ENCODE measurements at regions not wholly inside any gene's neighbourhood (a gene's known extent, or its start where the extent isn't known, plus 50 kb on each side); places are given as distances from the start of the nearest gene placed in this dataset.

DNA sequence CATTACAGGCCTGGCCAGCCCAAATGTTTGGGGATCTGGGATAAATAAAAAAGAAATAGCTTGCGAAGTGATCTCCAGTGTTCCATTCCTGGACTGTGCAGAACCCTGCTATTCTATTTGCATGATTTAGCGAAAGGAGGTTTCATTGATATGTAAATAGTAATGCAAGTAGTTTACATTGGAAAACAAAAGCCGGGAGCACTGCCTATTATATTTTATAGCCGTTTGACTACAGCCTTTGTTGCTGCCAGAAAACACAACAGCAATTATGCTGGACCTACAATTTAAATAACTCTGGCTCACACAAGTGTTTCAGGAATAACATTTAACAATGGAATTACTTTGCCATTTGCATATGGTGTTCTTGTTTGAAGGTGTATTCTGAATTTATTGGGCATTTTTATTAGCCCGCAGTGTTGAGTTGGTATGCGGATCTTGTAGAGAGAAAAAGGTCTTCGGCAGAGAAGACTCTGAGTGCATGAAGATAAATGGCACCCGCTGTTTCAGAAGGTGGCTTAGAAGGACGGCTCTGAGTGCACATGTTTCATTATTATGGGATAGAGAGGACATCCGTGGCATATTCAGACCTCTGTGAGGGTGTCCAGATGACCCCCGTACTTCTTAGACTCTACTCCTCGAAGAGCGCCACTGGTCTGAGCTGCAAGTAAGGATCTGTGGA, 315.0 kb downstream of the BRD1 start:
- H3K27ac ChIP-seq (ENCODE audit: extremely low read length, insufficient read depth, low read length): no peak overlapping the region
- H3K4me3 ChIP-seq (replicated peaks in 1 of 3; ENCODE audit: insufficient read depth in 1 of 3, low read depth in 2 of 3, low read length in 3 of 3): no peak overlapping the region
- DNase-seq (ENCODE audit: low spot score): no peak
- 46% methylated on average over 13 of the region's 13 CpGs for WGBS (ENCODE audit: low lambda C conversion rate)
- intact Hi-C loops (cut with micrococcal nuclease; ENCODE audit: unreplicated experiment): no loop called here
- no peak overlapping the region for H2AFZ ChIP-seq (ENCODE audit: low read length)
- CTCF ChIA-PET (ENCODE audit: low intra/inter-chr PET ratio, low total read pairs): no interaction called here
- peaks cover 8% of the 10 kb centered on the region for H3K9me3 ChIP-seq (ENCODE audit: low read length)
- H3K9ac ChIP-seq (ENCODE audit: insufficient read depth, low read depth, low read length): no peak overlapping the region
- no peaks in the 10 kb centered on the region for H3K4me1 ChIP-seq (ENCODE audit: insufficient read depth, low read length)
- peaks cover 0 to 16% of the 10 kb centered on the region in 2 experiments; a peak in 3 of 5 replicates for H3K27me3 ChIP-seq (ENCODE audit: control insufficient read depth in 1 of 2, insufficient read depth in 2 of 2, low read length in 2 of 2)
- no peaks in the 10 kb centered on the region for H4K20me1 ChIP-seq (ENCODE audit: insufficient read depth, low read length)
- ATAC-seq: no peak
- TF ChIP-seq, protein P1, sequence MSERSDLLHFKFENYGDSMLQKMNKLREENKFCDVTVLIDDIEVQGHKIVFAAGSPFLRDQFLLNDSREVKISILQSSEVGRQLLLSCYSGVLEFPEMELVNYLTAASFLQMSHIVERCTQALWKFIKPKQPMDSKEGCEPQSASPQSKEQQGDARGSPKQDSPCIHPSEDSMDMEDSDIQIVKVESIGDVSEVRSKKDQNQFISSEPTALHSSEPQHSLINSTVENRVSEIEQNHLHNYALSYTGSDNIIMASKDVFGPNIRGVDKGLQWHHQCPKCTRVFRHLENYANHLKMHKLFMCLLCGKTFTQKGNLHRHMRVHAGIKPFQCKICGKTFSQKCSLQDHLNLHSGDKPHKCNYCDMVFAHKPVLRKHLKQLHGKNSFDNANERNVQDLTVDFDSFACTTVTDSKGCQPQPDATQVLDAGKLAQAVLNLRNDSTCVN (CRISPR knock-in tag; IDR thresholded peaks at IDR 0.05; ENCODE audit: borderline replicate concordance): no peak
- TF ChIP-seq FOXC1 (CRISPR knock-in tag; IDR thresholded peaks at IDR 0.05; ENCODE audit: borderline replicate concordance) (no peak), KDM4B (CRISPR knock-in tag; IDR thresholded peaks at IDR 0.05) (no peak), ZNF772 (CRISPR knock-in tag; IDR thresholded peaks at IDR 0.05) (no peak), NPAS2 (CRISPR knock-in tag; IDR thresholded peaks at IDR 0.05; ENCODE audit: borderline replicate concordance) (no peak), ZNF674 (CRISPR knock-in tag; IDR thresholded peaks at IDR 0.05; ENCODE audit: low read depth) (no peak), HMG20B (CRISPR knock-in tag; conservative IDR thresholded peaks at IDR 0.05) (no peak), KLF16 (CRISPR knock-in tag; IDR thresholded peaks at IDR 0.05) (no peak), SIX1 (CRISPR knock-in tag; IDR thresholded peaks at IDR 0.05; ENCODE audit: borderline replicate concordance) (no peak), HNRNPUL1 (IDR thresholded peaks at IDR 0.05; ENCODE audit: low read depth, low read length) (no peak), TBX3 (IDR thresholded peaks at IDR 0.05; ENCODE audit: borderline replicate concordance) (no peak), SMYD3 (CRISPR knock-in tag; IDR thresholded peaks at IDR 0.05) (no peak), POGZ (CRISPR knock-in tag; IDR thresholded peaks at IDR 0.05) (no peak)
- TF ChIP-seq, protein P2, sequence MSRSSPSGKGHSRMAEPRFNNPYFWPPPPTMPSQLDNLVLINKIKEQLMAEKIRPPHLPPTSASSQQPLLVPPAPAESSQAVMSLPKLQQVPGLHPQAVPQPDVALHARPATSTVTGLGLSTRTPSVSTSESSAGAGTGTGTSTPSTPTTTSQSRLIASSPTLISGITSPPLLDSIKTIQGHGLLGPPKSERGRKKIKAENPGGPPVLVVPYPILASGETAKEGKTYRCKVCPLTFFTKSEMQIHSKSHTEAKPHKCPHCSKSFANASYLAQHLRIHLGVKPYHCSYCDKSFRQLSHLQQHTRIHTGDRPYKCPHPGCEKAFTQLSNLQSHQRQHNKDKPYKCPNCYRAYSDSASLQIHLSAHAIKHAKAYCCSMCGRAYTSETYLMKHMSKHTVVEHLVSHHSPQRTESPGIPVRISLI (CRISPR knock-in tag; IDR thresholded peaks at IDR 0.05; ENCODE audit: borderline replicate concordance): no peak
- TF ChIP-seq, protein P3, sequence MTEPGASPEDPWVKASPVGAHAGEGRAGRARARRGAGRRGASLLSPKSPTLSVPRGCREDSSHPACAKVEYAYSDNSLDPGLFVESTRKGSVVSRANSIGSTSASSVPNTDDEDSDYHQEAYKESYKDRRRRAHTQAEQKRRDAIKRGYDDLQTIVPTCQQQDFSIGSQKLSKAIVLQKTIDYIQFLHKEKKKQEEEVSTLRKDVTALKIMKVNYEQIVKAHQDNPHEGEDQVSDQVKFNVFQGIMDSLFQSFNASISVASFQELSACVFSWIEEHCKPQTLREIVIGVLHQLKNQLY (CRISPR knock-in tag; IDR thresholded peaks at IDR 0.05): no peak
- TF ChIP-seq, protein P4, sequence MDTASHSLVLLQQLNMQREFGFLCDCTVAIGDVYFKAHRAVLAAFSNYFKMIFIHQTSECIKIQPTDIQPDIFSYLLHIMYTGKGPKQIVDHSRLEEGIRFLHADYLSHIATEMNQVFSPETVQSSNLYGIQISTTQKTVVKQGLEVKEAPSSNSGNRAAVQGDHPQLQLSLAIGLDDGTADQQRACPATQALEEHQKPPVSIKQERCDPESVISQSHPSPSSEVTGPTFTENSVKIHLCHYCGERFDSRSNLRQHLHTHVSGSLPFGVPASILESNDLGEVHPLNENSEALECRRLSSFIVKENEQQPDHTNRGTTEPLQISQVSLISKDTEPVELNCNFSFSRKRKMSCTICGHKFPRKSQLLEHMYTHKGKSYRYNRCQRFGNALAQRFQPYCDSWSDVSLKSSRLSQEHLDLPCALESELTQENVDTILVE (CRISPR knock-in tag; IDR thresholded peaks at IDR 0.05): no peak
- TF ChIP-seq, protein P5, sequence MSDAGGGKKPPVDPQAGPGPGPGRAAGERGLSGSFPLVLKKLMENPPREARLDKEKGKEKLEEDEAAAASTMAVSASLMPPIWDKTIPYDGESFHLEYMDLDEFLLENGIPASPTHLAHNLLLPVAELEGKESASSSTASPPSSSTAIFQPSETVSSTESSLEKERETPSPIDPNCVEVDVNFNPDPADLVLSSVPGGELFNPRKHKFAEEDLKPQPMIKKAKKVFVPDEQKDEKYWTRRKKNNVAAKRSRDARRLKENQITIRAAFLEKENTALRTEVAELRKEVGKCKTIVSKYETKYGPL (CRISPR knock-in tag; IDR thresholded peaks at IDR 0.05): no peak
- TF ChIP-seq, protein P6, sequence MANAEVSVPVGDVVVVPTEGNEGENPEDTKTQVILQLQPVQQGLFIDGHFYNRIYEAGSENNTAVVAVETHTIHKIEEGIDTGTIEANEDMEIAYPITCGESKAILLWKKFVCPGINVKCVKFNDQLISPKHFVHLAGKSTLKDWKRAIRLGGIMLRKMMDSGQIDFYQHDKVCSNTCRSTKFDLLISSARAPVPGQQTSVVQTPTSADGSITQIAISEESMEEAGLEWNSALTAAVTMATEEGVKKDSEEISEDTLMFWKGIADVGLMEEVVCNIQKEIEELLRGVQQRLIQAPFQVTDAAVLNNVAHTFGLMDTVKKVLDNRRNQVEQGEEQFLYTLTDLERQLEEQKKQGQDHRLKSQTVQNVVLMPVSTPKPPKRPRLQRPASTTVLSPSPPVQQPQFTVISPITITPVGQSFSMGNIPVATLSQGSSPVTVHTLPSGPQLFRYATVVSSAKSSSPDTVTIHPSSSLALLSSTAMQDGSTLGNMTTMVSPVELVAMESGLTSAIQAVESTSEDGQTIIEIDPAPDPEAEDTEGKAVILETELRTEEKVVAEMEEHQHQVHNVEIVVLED (CRISPR knock-in tag; IDR thresholded peaks at IDR 0.05; ENCODE audit: borderline replicate concordance): no peak
- BruUV-seq (replicated peaks): no TSS peak
- in situ Hi-C loops (cut with HindIII; ENCODE audit: extremely low pct_ligation_motif_present, low pct_unique_long_range_greater_than_20kb): no loop called here
- H3K79me2 ChIP-seq (ENCODE audit: insufficient read depth, low read length): no peaks in the 10 kb centered on the region
- no peaks in the 10 kb centered on the region for H3K36me3 ChIP-seq (replicated peaks in 1 of 2; ENCODE audit: control insufficient read depth in 1 of 2, insufficient read depth in 2 of 2, low read length in 2 of 2)
- H3K4me2 ChIP-seq (ENCODE audit: low read depth, low read length): no peak overlapping the region
- POLR2A ChIA-PET: no interaction called here
- no peak for FAIRE-seq

Measured in HepG2 (cell line).